HL-60 (cell line): ENCODE measurements at regions not wholly inside any gene's neighbourhood (a gene's known extent, or its start where the extent isn't known, plus 50 kb on each side); places are given as distances from the start of the nearest gene placed in this dataset.

ENCODE experiments used
- DNase-seq, 2 experiments: peaks; one replicate each; pipeline ENCODE4 v3.0.0-alpha.2; 2010 to 2020; ENCODE audit warnings: low read depth in 1 of 2, low spot score in 1 of 2
- H3K27ac ChIP-seq: fragments of 250-450 bp; sonication (Bioruptor Pico); replicated peaks from 2 replicates; pipeline ENCODE4 v1.5.1; 2020; ENCODE audit warnings: mild to moderate bottlenecking, moderate library complexity
- H3K27me3 ChIP-seq: fragments of 250-450 bp; sonication (Bioruptor Pico); 2 replicates; pipeline ENCODE4 v1.5.1; 2021; ENCODE audit warnings: mild to moderate bottlenecking, moderate library complexity; ENCODE audit not compliant: insufficient read depth, poor library complexity, severe bottlenecking
- H3K4me3 ChIP-seq: replicated peaks from 2 replicates; pipeline ENCODE4 v1.5.1; 2011; ENCODE audit warnings: mild to moderate bottlenecking, control low read depth, low read length; ENCODE audit not compliant: insufficient read depth
- GABPA ChIP-seq: IDR thresholded peaks from 2 replicates; pipeline ENCODE4 v1.6.1; 2012; ENCODE audit warnings: low read depth
- POLR2AphosphoS5 ChIP-seq: IDR thresholded peaks from 2 replicates; pipeline ENCODE4 v1.6.1; 2012; ENCODE audit warnings: low read depth
- SPI1 ChIP-seq: IDR thresholded peaks from 2 replicates; pipeline ENCODE4 v1.6.1; 2012; ENCODE audit warnings: low read depth, mild to moderate bottlenecking, borderline replicate concordance
- TF ChIP-seq, protein P1 (sequence below): IDR thresholded peaks from one replicate; pipeline ENCODE4 v1.5.1; 2011; ENCODE audit warnings: low read length, control low read depth, inconsistent platforms; ENCODE audit not compliant: insufficient read depth
- TF ChIP-seq, protein P2 (sequence below): IDR thresholded peaks from 2 replicates; pipeline ENCODE4 v1.6.1; 2012; ENCODE audit warnings: low read depth; ENCODE audit not compliant: insufficient replicate concordance

DNA sequence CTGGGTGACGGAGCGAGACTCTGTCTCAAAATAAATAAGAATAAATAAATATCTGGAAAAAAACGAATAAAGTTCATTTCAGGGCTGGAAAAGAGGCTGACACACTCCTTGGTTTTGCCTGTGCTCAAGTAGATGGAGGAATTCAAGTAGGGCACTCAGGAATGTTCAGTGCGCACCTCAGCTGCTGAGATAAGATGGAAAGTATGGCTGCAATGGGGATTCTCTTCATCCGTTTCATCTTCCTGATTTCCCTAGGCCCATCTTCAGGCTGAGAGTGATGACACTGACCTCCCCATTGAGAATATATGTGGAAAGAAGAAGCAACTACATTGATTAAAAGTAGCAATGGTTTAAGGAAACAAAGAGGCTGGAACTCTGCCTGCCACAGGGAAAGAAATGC lies 130.5 kb upstream of the ZNF644 start:
- TF ChIP-seq, protein P1, sequence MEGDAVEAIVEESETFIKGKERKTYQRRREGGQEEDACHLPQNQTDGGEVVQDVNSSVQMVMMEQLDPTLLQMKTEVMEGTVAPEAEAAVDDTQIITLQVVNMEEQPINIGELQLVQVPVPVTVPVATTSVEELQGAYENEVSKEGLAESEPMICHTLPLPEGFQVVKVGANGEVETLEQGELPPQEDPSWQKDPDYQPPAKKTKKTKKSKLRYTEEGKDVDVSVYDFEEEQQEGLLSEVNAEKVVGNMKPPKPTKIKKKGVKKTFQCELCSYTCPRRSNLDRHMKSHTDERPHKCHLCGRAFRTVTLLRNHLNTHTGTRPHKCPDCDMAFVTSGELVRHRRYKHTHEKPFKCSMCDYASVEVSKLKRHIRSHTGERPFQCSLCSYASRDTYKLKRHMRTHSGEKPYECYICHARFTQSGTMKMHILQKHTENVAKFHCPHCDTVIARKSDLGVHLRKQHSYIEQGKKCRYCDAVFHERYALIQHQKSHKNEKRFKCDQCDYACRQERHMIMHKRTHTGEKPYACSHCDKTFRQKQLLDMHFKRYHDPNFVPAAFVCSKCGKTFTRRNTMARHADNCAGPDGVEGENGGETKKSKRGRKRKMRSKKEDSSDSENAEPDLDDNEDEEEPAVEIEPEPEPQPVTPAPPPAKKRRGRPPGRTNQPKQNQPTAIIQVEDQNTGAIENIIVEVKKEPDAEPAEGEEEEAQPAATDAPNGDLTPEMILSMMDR, result no peak
- TF ChIP-seq, protein P2, sequence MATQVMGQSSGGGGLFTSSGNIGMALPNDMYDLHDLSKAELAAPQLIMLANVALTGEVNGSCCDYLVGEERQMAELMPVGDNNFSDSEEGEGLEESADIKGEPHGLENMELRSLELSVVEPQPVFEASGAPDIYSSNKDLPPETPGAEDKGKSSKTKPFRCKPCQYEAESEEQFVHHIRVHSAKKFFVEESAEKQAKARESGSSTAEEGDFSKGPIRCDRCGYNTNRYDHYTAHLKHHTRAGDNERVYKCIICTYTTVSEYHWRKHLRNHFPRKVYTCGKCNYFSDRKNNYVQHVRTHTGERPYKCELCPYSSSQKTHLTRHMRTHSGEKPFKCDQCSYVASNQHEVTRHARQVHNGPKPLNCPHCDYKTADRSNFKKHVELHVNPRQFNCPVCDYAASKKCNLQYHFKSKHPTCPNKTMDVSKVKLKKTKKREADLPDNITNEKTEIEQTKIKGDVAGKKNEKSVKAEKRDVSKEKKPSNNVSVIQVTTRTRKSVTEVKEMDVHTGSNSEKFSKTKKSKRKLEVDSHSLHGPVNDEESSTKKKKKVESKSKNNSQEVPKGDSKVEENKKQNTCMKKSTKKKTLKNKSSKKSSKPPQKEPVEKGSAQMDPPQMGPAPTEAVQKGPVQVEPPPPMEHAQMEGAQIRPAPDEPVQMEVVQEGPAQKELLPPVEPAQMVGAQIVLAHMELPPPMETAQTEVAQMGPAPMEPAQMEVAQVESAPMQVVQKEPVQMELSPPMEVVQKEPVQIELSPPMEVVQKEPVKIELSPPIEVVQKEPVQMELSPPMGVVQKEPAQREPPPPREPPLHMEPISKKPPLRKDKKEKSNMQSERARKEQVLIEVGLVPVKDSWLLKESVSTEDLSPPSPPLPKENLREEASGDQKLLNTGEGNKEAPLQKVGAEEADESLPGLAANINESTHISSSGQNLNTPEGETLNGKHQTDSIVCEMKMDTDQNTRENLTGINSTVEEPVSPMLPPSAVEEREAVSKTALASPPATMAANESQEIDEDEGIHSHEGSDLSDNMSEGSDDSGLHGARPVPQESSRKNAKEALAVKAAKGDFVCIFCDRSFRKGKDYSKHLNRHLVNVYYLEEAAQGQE, result no peak
- TF ChIP-seq POLR2AphosphoS5 (no peak), SPI1 (no peak), GABPA (no peak)
- Histone ChIP-seq H3K27ac (no peak overlapping the region), H3K4me3 (no peak overlapping the region), H3K27me3 (no peaks in the 10 kb centered on the region)
- no peak for DNase-seq

DNA sequence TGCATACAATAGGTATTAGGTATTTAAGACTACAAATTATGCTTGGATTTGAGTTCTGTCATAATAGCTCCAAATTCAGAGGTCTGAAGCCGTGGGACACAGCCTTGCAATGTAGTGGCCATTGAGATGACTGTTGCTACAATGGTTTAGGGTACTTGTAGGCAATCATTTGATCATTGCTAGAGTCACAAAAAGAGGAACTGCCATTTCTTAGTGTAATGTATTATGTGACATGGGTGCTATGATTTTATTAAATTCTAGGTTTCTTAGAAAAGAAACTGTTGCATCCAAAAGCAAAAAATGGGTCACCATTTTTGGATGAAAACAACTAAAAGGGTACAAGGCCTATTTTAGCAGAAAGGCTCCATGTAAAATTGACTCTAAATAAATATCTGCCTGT lies 129.9 kb upstream of the ZNF644 start:
- H3K27me3 ChIP-seq, result no peaks in the 10 kb centered on the region
- TF ChIP-seq SPI1 (peak; percentile 66; the same call in 1 of the 2 replicates), GABPA (no peak)
- H3K4me3 ChIP-seq, result no peak overlapping the region
- H3K27ac ChIP-seq, result no peak overlapping the region
- no peak for DNase-seq

DNA sequence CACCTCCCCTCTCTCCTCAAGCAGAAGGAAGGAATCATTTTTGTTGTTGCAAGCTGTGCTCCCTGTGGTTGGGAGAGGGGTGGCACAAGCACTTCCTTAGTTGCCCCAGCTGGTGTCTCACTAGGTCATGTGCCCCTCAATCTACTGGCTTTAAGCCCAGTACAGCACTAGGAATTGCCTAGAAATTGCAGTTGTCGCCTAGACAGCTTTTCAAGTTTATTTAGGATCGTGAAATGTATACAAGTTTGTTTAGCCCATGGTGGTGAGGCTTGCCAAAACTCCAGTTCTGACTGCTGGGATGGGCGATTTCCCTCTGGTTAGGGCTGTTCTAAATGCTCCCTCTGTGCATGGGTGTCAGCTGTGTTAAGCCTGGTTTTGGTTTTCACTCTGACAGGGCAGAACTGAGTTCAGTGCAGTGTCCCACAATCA lies 126.8 kb upstream of the ZNF644 start:
- no peaks in the 10 kb centered on the region for H3K27me3 ChIP-seq
- peak; percentile 5 to 72 for DNase-seq
- TF ChIP-seq POLR2AphosphoS5, result 0 out of 2 replicates have a peak, but pooled peaks have one; percentile 26
- TF ChIP-seq SPI1, result peak; percentile 80; the same call in 1 of the 2 replicates
- TF ChIP-seq, protein P1, result no peak
- TF ChIP-seq, protein P2, result no peak
- TF ChIP-seq GABPA, result no peak
- H3K4me3 ChIP-seq, result no peak overlapping the region
- no peak overlapping the region for H3K27ac ChIP-seq

DNA sequence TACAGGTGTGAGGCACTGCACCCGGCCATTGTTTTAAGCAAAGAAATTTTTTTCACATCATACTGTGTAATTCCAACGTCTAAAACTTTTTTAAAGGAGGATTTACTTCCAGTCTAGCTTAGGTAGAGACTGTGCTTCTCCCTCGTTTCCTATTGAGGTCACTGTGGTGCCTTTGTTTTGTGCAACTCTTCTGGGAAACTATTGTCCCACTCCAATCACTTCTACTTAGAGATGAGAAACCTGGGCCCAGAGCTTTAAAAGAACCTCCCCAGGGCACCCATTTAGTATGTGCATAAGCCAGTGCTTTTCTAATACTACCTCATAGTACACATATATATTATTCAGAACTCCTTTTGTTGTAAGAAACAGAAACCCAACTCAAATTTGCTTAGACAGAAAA lies 120.0 kb upstream of the ZNF644 start:
- Histone ChIP-seq H3K27ac (no peak overlapping the region), H3K4me3 (no peak overlapping the region), H3K27me3 (no peaks in the 10 kb centered on the region)
- no peak for TF ChIP-seq POLR2AphosphoS5
- no peak for TF ChIP-seq SPI1
- TF ChIP-seq, protein P1, result no peak
- no peak for TF ChIP-seq GABPA
- TF ChIP-seq, protein P2, result no peak
- DNase-seq, result no peak
